A549 (cell line): ENCODE measurements at regions not wholly inside any gene's neighbourhood (a gene's known extent, or its start where the extent isn't known, plus 50 kb on each side); places are given as distances from the start of the nearest gene placed in this dataset.

Source experiments
- ATAC-seq, 2 experiments: fragments of 200-7000 bp in 1 of 2; fragments of >200 bp in 1 of 2; cut with Nextera tagmentation in 1 of 2; cut with Tn5 transposase in 1 of 2; 3 replicates each; pipeline versions ENCODE4 v1.8.0 to v1.9.1; 2018 to 2020; ENCODE audit warnings: mild to moderate bottlenecking in 1 of 2, moderate library complexity in 1 of 2
- CTCF ChIA-PET: fragments of 300-600 bp; sonication (Branson Sonifier 250); formaldehyde crosslinking; extraction: SDS; loops from one replicate; lab custom pipeline; 2021; ENCODE audit warnings: antibody characterized with exemption, inconsistent platforms; lab: Yijun Ruan, JAX
- POLR2A ChIA-PET: fragments of 350-600 bp; formaldehyde crosslinking; extraction: SDS; loops from one replicate; lab custom pipeline; 2021; ENCODE audit warnings: antibody characterized with exemption, inconsistent platforms; lab: Yijun Ruan, JAX
- DNase-seq, 2 experiments: peaks; one replicate each; pipeline versions ENCODE4 v3.0.0 to v3.0.0-alpha.2; 2011 to 2016; ENCODE audit warnings: low read depth in 1 of 2, low spot score in 1 of 2
- FAIRE-seq: peaks from 2 replicates; lab custom pipeline; 2011; peaks lifted over from hg19 to GRCh38; lab: Jason Lieb, UNC
- H3K27ac ChIP-seq, 2 experiments: fragments of >200 bp; sonication (Bioruptor Twin); formaldehyde crosslinking; 3 replicates each; pipeline ENCODE4 v1.5.1; 2016 to 2017
- H3K4me1 ChIP-seq: fragments of >200 bp; sonication (Bioruptor Twin); formaldehyde crosslinking; 3 replicates; pipeline ENCODE4 v1.6.1; 2016
- H3K4me2 ChIP-seq: fragments of >200 bp; sonication (Bioruptor Twin); formaldehyde crosslinking; 3 replicates; pipeline ENCODE4 v1.6.1; 2016
- H3K4me3 ChIP-seq: fragments of >200 bp; sonication (Bioruptor Twin); formaldehyde crosslinking; 3 replicates; pipeline ENCODE4 v1.5.1; 2016
- H3K9me3 ChIP-seq: fragments of >200 bp; sonication (Bioruptor Twin); formaldehyde crosslinking; 3 replicates; pipeline ENCODE4 v1.6.1; 2016
- BHLHE40 ChIP-seq: IDR thresholded peaks from 2 replicates; pipeline ENCODE4 v1.6.1; 2012; ENCODE audit warnings: low read depth, low read length, inconsistent platforms
- CBX2 ChIP-seq: fragments of 200-600 bp; sonication (generic); IDR thresholded peaks from 2 replicates; pipeline ENCODE4 v1.6.1; 2016; ENCODE audit warnings: low read depth, mild to moderate bottlenecking, borderline replicate concordance
- CHD2 ChIP-seq: fragments of 150-350 bp; IDR thresholded peaks from 2 replicates; pipeline ENCODE4 v1.6.1; 2014; ENCODE audit warnings: low read length; ENCODE audit not compliant: partially characterized antibody
- CHD4 ChIP-seq: fragments of 200-600 bp; sonication (generic); IDR thresholded peaks from 2 replicates; pipeline ENCODE4 v1.6.1; 2016; ENCODE audit warnings: antibody characterized with exemption, mild to moderate bottlenecking, borderline replicate concordance
- EHF ChIP-seq: fragments of 250-450 bp; sonication (Bioruptor Pico); IDR thresholded peaks from 2 replicates; pipeline ENCODE4 v1.5.0; 2020; ENCODE audit warnings: mild to moderate bottlenecking
- EP300 ChIP-seq, 2 experiments: fragments of >200 bp; sonication (Bioruptor Twin); formaldehyde crosslinking; IDR thresholded peaks; 2 replicates in 1 of 2; 3 replicates in 1 of 2; pipeline ENCODE4 v1.6.1; 2016 to 2017
- ESRRA ChIP-seq: fragments of 150-350 bp; IDR thresholded peaks from 2 replicates; pipeline ENCODE4 v1.6.1; 2014; ENCODE audit warnings: mild to moderate bottlenecking, low read length, borderline replicate concordance
- FOSB ChIP-seq: fragments of 250-450 bp; sonication (Bioruptor Pico); IDR thresholded peaks from 2 replicates; pipeline ENCODE4 v1.5.0; 2020; ENCODE audit warnings: mild to moderate bottlenecking, moderate library complexity
- FOSL2 ChIP-seq, 2 experiments: fragments of 450-650 bp in 1 of 2; fragments of >200 bp in 1 of 2; sonication (Bioruptor Twin) in 1 of 2; formaldehyde crosslinking; IDR thresholded peaks; 2 replicates each; pipeline versions ENCODE4 v1.5.0 to v1.6.1; 2016 to 2020; ENCODE audit warnings: mild to moderate bottlenecking in 1 of 2, moderate library complexity in 1 of 2
- FOXS1 ChIP-seq: fragments of 250-450 bp; sonication (Bioruptor Pico); IDR thresholded peaks from 2 replicates; pipeline ENCODE4 v1.5.0; 2020; ENCODE audit warnings: mild to moderate bottlenecking, moderate library complexity
- GATA3 ChIP-seq: IDR thresholded peaks from 2 replicates; pipeline ENCODE4 v1.6.1; 2012; ENCODE audit warnings: borderline replicate concordance
- HES2 ChIP-seq: fragments of >200 bp; sonication (Bioruptor Twin); formaldehyde crosslinking; IDR thresholded peaks from 2 replicates; pipeline ENCODE4 v1.6.1; 2016
- HOXA7 ChIP-seq: fragments of 250-450 bp; sonication (Bioruptor Pico); IDR thresholded peaks from 2 replicates; pipeline ENCODE4 v1.5.0; 2020; ENCODE audit warnings: mild to moderate bottlenecking, moderate library complexity
- HOXB13 ChIP-seq: fragments of 250-450 bp; sonication (Bioruptor Pico); IDR thresholded peaks from 2 replicates; pipeline ENCODE4 v1.5.0; 2020; ENCODE audit warnings: low read depth, mild to moderate bottlenecking, moderate library complexity
- HOXB5 ChIP-seq: fragments of 250-450 bp; sonication (Bioruptor Pico); IDR thresholded peaks from 2 replicates; pipeline ENCODE4 v1.5.0; 2020; ENCODE audit warnings: mild to moderate bottlenecking, moderate library complexity
- JUN ChIP-seq, 2 experiments: fragments of >200 bp; sonication (Bioruptor Twin); formaldehyde crosslinking; IDR thresholded peaks; 2 replicates in 1 of 2; 3 replicates in 1 of 2; pipeline ENCODE4 v1.6.1; 2016 to 2017
- KDM5A ChIP-seq: fragments of 200-600 bp; sonication (generic); IDR thresholded peaks from 2 replicates; pipeline ENCODE4 v1.6.1; 2016; ENCODE audit warnings: antibody characterized with exemption, mild to moderate bottlenecking
- MAZ ChIP-seq: fragments of 150-350 bp; IDR thresholded peaks from 2 replicates; pipeline ENCODE4 v1.6.1; 2014; ENCODE audit warnings: antibody characterized with exemption, low read depth, low read length, borderline replicate concordance
- MYC ChIP-seq: IDR thresholded peaks from 2 replicates; pipeline ENCODE4 v1.6.1; 2012; ENCODE audit warnings: mild to moderate bottlenecking, inconsistent platforms, low read length, improper control_type of control experiment, borderline replicate concordance
- NFE2L2 ChIP-seq: fragments of 150-350 bp; conservative IDR thresholded peaks from 2 replicates; pipeline ENCODE4 v1.6.1; 2014; ENCODE audit warnings: low read length
- NPAS2 ChIP-seq: fragments of 250-450 bp; sonication (Bioruptor Pico); IDR thresholded peaks from 2 replicates; pipeline ENCODE4 v1.8.0; 2022; ENCODE audit warnings: mild to moderate bottlenecking, moderate library complexity, borderline replicate concordance
- NR3C1 ChIP-seq: fragments of >200 bp; sonication (Bioruptor Twin); formaldehyde crosslinking; IDR thresholded peaks from 3 replicates; pipeline ENCODE4 v1.6.1; 2017
- PHF8 ChIP-seq: fragments of 200-600 bp; sonication (generic); IDR thresholded peaks from 2 replicates; pipeline ENCODE4 v1.6.1; 2016; ENCODE audit warnings: low read depth, mild to moderate bottlenecking, antibody characterized with exemption, moderate library complexity, borderline replicate concordance
- POLR2A ChIP-seq: IDR thresholded peaks from 2 replicates; pipeline ENCODE4 v1.6.1; 2012; ENCODE audit warnings: mild to moderate bottlenecking, low read length
- RAD21 ChIP-seq, 2 experiments: fragments of >200 bp in 1 of 2; sonication (Bioruptor Twin) in 1 of 2; formaldehyde crosslinking in 1 of 2; IDR thresholded peaks in 1 of 2; conservative IDR thresholded peaks in 1 of 2; 2 replicates in 1 of 2; 3 replicates in 1 of 2; pipeline ENCODE4 v1.6.1; 2012 to 2018; ENCODE audit warnings: inconsistent platforms in 1 of 2
- RARB ChIP-seq: fragments of 250-450 bp; sonication (Bioruptor Pico); IDR thresholded peaks from 2 replicates; pipeline ENCODE4 v1.8.0; 2021; ENCODE audit warnings: mild to moderate bottlenecking, moderate library complexity
- RCOR1 ChIP-seq: fragments of 150-350 bp; IDR thresholded peaks from 2 replicates; pipeline ENCODE4 v1.6.1; 2014; ENCODE audit warnings: antibody characterized with exemption, low read length, low read depth
- SMC3 ChIP-seq: fragments of >200 bp; sonication (Bioruptor Twin); formaldehyde crosslinking; IDR thresholded peaks from 3 replicates; pipeline ENCODE4 v1.6.1; 2018; ENCODE audit warnings: inconsistent platforms
- SREBF2 ChIP-seq: fragments of 450-650 bp; IDR thresholded peaks from 2 replicates; pipeline ENCODE4 v1.6.1; 2014; ENCODE audit warnings: mild to moderate bottlenecking, moderate library complexity
- ZSCAN20 ChIP-seq: fragments of 250-450 bp; sonication (Bioruptor Pico); IDR thresholded peaks from 2 replicates; pipeline ENCODE4 v1.8.0; 2022; ENCODE audit warnings: mild to moderate bottlenecking, moderate library complexity
- WGBS: methylation state at CpG from one replicate; pipeline ENCODE4 v1.1.6; 2017; ENCODE audit errors: missing lambda C conversion rate; 5-methylcytosine and 5-hydroxymethylcytosine counted together
- TF ChIP-seq, protein P1 (sequence below): fragments of 450-650 bp; IDR thresholded peaks from 2 replicates; pipeline ENCODE4 v1.6.1; 2014; ENCODE audit warnings: antibody characterized with exemption
- TF ChIP-seq, protein P2 (sequence below): fragments of >200 bp; sonication (Bioruptor Twin); formaldehyde crosslinking; IDR thresholded peaks from 3 replicates; pipeline ENCODE4 v1.6.1; 2016
- TF ChIP-seq, protein P3 (sequence below): IDR thresholded peaks from 2 replicates; pipeline ENCODE4 v1.6.1; 2012; ENCODE audit warnings: low read depth, borderline replicate concordance

- TF ChIP-seq, protein P1, sequence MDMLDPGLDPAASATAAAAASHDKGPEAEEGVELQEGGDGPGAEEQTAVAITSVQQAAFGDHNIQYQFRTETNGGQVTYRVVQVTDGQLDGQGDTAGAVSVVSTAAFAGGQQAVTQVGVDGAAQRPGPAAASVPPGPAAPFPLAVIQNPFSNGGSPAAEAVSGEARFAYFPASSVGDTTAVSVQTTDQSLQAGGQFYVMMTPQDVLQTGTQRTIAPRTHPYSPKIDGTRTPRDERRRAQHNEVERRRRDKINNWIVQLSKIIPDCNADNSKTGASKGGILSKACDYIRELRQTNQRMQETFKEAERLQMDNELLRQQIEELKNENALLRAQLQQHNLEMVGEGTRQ: no peak
- TF ChIP-seq BHLHE40: no peak
- TF ChIP-seq, protein P2, sequence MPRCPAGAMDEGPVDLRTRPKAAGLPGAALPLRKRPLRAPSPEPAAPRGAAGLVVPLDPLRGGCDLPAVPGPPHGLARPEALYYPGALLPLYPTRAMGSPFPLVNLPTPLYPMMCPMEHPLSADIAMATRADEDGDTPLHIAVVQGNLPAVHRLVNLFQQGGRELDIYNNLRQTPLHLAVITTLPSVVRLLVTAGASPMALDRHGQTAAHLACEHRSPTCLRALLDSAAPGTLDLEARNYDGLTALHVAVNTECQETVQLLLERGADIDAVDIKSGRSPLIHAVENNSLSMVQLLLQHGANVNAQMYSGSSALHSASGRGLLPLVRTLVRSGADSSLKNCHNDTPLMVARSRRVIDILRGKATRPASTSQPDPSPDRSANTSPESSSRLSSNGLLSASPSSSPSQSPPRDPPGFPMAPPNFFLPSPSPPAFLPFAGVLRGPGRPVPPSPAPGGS: no peak
- no peak for TF ChIP-seq JUN (IDR thresholded peaks at IDR 0.05)
- no peak for TF ChIP-seq FOSB (CRISPR knock-in tag)
- no peak for TF ChIP-seq FOSL2 (IDR thresholded peaks at IDR 0.05)
- no peak for TF ChIP-seq FOSL2 (CRISPR knock-in tag; IDR thresholded peaks at IDR 0.05)
- no peak for TF ChIP-seq RCOR1
- TF ChIP-seq CHD4: no peak
- TF ChIP-seq NPAS2: no peak
- TF ChIP-seq EP300 (IDR thresholded peaks at IDR 0.05): no peak
- no peak for TF ChIP-seq HES2
- TF ChIP-seq SMC3: no peak
- TF ChIP-seq POLR2A: no peak
- Histone ChIP-seq H3K4me3 (no peak overlapping the region), H3K27ac (no peak overlapping the region), H3K9me3 (no peaks in the 10 kb centered on the region), H3K4me1 (no peaks in the 10 kb centered on the region), H3K4me2 (no peak overlapping the region)
- ChIA-PET POLR2A (no interaction called here), CTCF (no interaction called here)
- ATAC-seq (no peak), FAIRE-seq (no peak), DNase-seq (no peak)
- 27% methylated on average over 1 of the region's 1 CpG for WGBS
Observed at GRCh38 chr7:23930312-23930711, 220.3 kb downstream of the STK31 start.

GRCh38 chr7:23931633-23932032, 221.6 kb downstream of the STK31 start:
- H3K4me2 ChIP-seq: no peak overlapping the region

GRCh38 chr7:23938215-23938614, 228.2 kb downstream of the STK31 start:
- no peaks in the 10 kb centered on the region for H3K4me1 ChIP-seq
- CTCF ChIA-PET: interaction anchor here (1.3 to 1.7 kb wide), 2 partner anchors 22 to 25 kb away, joined by 3 to 4 read pairs; no protein-coding TSS in a partner anchor
- FAIRE-seq: no peak
- ATAC-seq: no peak
- 44% methylated on average over 1 of the region's 1 CpG for WGBS
- no peak overlapping the region for H3K4me3 ChIP-seq
- no peaks in the 10 kb centered on the region for H3K9me3 ChIP-seq
- H3K27ac ChIP-seq: no peak overlapping the region
- H3K4me2 ChIP-seq: no peak overlapping the region
- POLR2A ChIA-PET: no interaction called here
- no peak for DNase-seq
- TF ChIP-seq, protein P2: no peak
- TF ChIP-seq MYC (no peak), SREBF2 (no peak), ZSCAN20 (no peak), GATA3 (no peak), CBX2 (no peak), NR3C1 (no peak), RAD21 (conservative IDR thresholded peaks at IDR 0.05 in 1 of 2, IDR thresholded peaks at IDR 0.05 in 1 of 2) (no peak), CHD2 (no peak), RARB (no peak), PHF8 (no peak), ESRRA (no peak), KDM5A (no peak), HOXA7 (CRISPR knock-in tag) (no peak), HES2 (no peak), EHF (no peak), NPAS2 (no peak), JUN (IDR thresholded peaks at IDR 0.05) (no peak)

More at GRCh38 chr7:23931633-23932032, 221.6 kb downstream of the STK31 start:
- WGBS: 72% methylated on average over 2 of the region's 2 CpGs
- no peak for FAIRE-seq
- Histone ChIP-seq H3K27ac (no peak overlapping the region), H3K4me1 (no peaks in the 10 kb centered on the region), H3K4me3 (no peak overlapping the region), H3K9me3 (no peaks in the 10 kb centered on the region)
- TF ChIP-seq HOXB13 (CRISPR knock-in tag): no peak
- no peak for TF ChIP-seq MYC
- TF ChIP-seq FOSB (CRISPR knock-in tag): no peak
- no peak for TF ChIP-seq ESRRA
- TF ChIP-seq NFE2L2: no peak
- TF ChIP-seq KDM5A: no peak
- TF ChIP-seq FOXS1 (CRISPR knock-in tag): no peak
- TF ChIP-seq POLR2A: no peak
- TF ChIP-seq SMC3: no peak
- TF ChIP-seq, protein P3, sequence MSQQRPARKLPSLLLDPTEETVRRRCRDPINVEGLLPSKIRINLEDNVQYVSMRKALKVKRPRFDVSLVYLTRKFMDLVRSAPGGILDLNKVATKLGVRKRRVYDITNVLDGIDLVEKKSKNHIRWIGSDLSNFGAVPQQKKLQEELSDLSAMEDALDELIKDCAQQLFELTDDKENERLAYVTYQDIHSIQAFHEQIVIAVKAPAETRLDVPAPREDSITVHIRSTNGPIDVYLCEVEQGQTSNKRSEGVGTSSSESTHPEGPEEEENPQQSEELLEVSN: no peak
- TF ChIP-seq HOXB5: no peak
- TF ChIP-seq EP300 (IDR thresholded peaks at IDR 0.05): no peak
- no peak for TF ChIP-seq BHLHE40
- TF ChIP-seq RCOR1: no peak
- TF ChIP-seq MAZ: no peak
- ChIA-PET POLR2A (no interaction called here), CTCF (no interaction called here)
- no peak for ATAC-seq
- DNase-seq: no peak
